Medulla oblongata (tissue), 1 donor: ENCODE measurements at regions not wholly inside any gene's neighbourhood (a gene's known extent, or its start where the extent isn't known, plus 50 kb on each side); places are given as distances from the start of the nearest gene placed in this dataset.
A peak's percentile ranks its signal among the peaks of the same experiment; 100 is the strongest.

Experiments
- DNase-seq: peaks from one replicate; pipeline ENCODE4 v3.0.0-alpha.2; 2015; ENCODE audit errors: extremely low spot score

- peak; percentile 95 for DNase-seq
Measured at GRCh38 chr5:67268231-67269021, 71.8 kb upstream of the CD180 start.

- no peak for DNase-seq
Measured at GRCh38 chr5:67267512-67268216, 71.1 kb upstream of the CD180 start.

GRCh38 chr5:67266654-67267350, 70.2 kb upstream of the CD180 start:
- DNase-seq: no peak

GRCh38 chr5:67265951-67266350, 69.4 kb upstream of the CD180 start:
- no peak for DNase-seq

GRCh38 chr5:67263656-67264408, 67.2 kb upstream of the CD180 start:
- DNase-seq: no peak

- DNase-seq: no peak
Measured at GRCh38 chr5:67262956-67263355, 66.4 kb upstream of the CD180 start.

- no peak for DNase-seq
Measured at GRCh38 chr5:67262206-67262605, 65.6 kb upstream of the CD180 start.

GRCh38 chr5:67259548-67260215, 63.1 kb upstream of the CD180 start:
- DNase-seq: no peak

- DNase-seq: no peak
Measured at GRCh38 chr5:67257500-67257899, 60.9 kb upstream of the CD180 start.

GRCh38 chr5:67257077-67257476, 60.5 kb upstream of the CD180 start:
- DNase-seq: no peak

- no peak for DNase-seq
Measured at GRCh38 chr5:67255881-67256280, 59.3 kb upstream of the CD180 start.

- DNase-seq: no peak
Measured at GRCh38 chr5:67253911-67254310, 57.3 kb upstream of the CD180 start.

- DNase-seq: no peak
Measured at GRCh38 chr5:67249590-67249895, 52.9 kb upstream of the CD180 start.

- no peak for DNase-seq
Measured at GRCh38 chr5:67248703-67249589, 52.3 kb upstream of the CD180 start.

- DNase-seq: peak; percentile 35
Measured at GRCh38 chr5:67246546-67247268, 50.1 kb upstream of the CD180 start.
